Endothelial cell of umbilical vein (primary cell): ENCODE measurements at regions not wholly inside any gene's neighbourhood (a gene's known extent, or its start where the extent isn't known, plus 50 kb on each side); places are given as distances from the start of the nearest gene placed in this dataset.

Source experiments
- BruUV-seq: library from RNA; stranded (reverse); fragments of 400-500 nt; replicated peaks from 2 replicates; lab custom pipeline; 2021; lab: Mats Ljungman, UMichigan
- CTCF ChIA-PET: fragments of 300-600, 350-600 bp; sonication (Branson Sonifier 250); formaldehyde crosslinking; loops from one replicate; lab custom pipeline; 2021; ENCODE audit warnings: antibody characterized with exemption, inconsistent platforms; lab: Charles Lee
- POLR2A ChIA-PET: fragments of 300-600, 350-600 bp; sonication (Branson Sonifier 250); formaldehyde crosslinking; loops from one replicate; lab custom pipeline; 2021; ENCODE audit warnings: antibody characterized with exemption, inconsistent platforms; lab: Charles Lee
- DNase-seq: peaks from one replicate; pipeline ENCODE4 v3.0.0-alpha.2; 2011; ENCODE audit warnings: low read depth, low spot score
- FAIRE-seq: peaks from 2 replicates; lab custom pipeline; 2011; peaks lifted over from hg19 to GRCh38; lab: Jason Lieb, UNC
- H2AFZ ChIP-seq: 2 replicates; pipeline ENCODE4 v1.6.0; 2012; ENCODE audit warnings: low read depth, low read length, control low read depth, inconsistent platforms
- H3K27ac ChIP-seq: 2 replicates; pipeline ENCODE4 v1.5.1; 2011; ENCODE audit warnings: low read depth, mild to moderate bottlenecking, control low read depth, low read length, moderate library complexity; ENCODE audit not compliant: insufficient read depth
- H3K27me3 ChIP-seq, 2 experiments: 2 replicates each; pipeline versions ENCODE4 v1.6.0 to v1.6.1; 2011; ENCODE audit warnings: low read length in 2 of 2, mixed read lengths in 1 of 2; ENCODE audit not compliant: control insufficient read depth in 2 of 2, insufficient read depth in 2 of 2
- H3K36me3 ChIP-seq, 2 experiments: 2 replicates in 1 of 2; 3 replicates in 1 of 2; pipeline ENCODE4 v1.5.1; 2011; ENCODE audit warnings: low read length in 2 of 2, mild to moderate bottlenecking in 1 of 2, moderate library complexity in 1 of 2; ENCODE audit not compliant: control insufficient read depth in 2 of 2, insufficient read depth in 2 of 2; ENCODE audit errors: extremely low read depth in 1 of 2
- H3K4me1 ChIP-seq: 3 replicates; pipeline ENCODE4 v1.5.1; 2011; ENCODE audit warnings: mild to moderate bottlenecking, low read length; ENCODE audit not compliant: control insufficient read depth, insufficient read depth; ENCODE audit errors: extremely low read depth
- H3K4me2 ChIP-seq: 2 replicates; pipeline ENCODE4 v1.6.1; 2011; ENCODE audit warnings: low read length, control low read depth, mixed read lengths; ENCODE audit not compliant: insufficient read depth
- H3K4me3 ChIP-seq, 3 experiments: fragments of 200-600 bp in 1 of 3; sonication (generic), shearing (Covaris generic) in 1 of 3; replicated peaks in 1 of 3; 2 replicates each; pipeline ENCODE4 v1.5.1; 2011 to 2016; ENCODE audit warnings: control low read depth in 3 of 3, low read length in 3 of 3, mild to moderate bottlenecking in 2 of 3, inconsistent platforms in 1 of 3, low read depth in 1 of 3, moderate library complexity in 1 of 3; ENCODE audit not compliant: insufficient read depth in 1 of 3
- H3K79me2 ChIP-seq: 2 replicates; pipeline ENCODE4 v1.6.0; 2012; ENCODE audit warnings: low read length, inconsistent platforms; ENCODE audit not compliant: control insufficient read depth, insufficient read depth
- H3K9ac ChIP-seq: replicated peaks from 2 replicates; pipeline ENCODE3; 2011; ENCODE audit warnings: low read length, control low read depth; ENCODE audit not compliant: insufficient read depth; ENCODE audit errors: extremely low read depth
- H3K9me1 ChIP-seq: replicated peaks from 3 replicates; pipeline ENCODE4 v1.6.0; 2011; ENCODE audit warnings: mild to moderate bottlenecking, low read length; ENCODE audit not compliant: control insufficient read depth, insufficient read depth; ENCODE audit errors: extremely low read depth
- H3K9me3 ChIP-seq: replicated peaks from 2 replicates; pipeline ENCODE4 v1.5.1; 2012; ENCODE audit warnings: low read length, inconsistent platforms; ENCODE audit not compliant: control insufficient read depth, insufficient read depth
- H4K20me1 ChIP-seq: replicated peaks from 2 replicates; pipeline ENCODE3; 2011; ENCODE audit warnings: mild to moderate bottlenecking, low read length; ENCODE audit not compliant: control insufficient read depth, insufficient read depth; ENCODE audit errors: extremely low read depth
- CTCF ChIP-seq, 2 donors: IDR thresholded peaks; 1 replicate in 1 of 2; 2 replicates in 1 of 2; pipeline ENCODE4 v1.5.1; 2011; ENCODE audit warnings: low read length in 2 of 2, mild to moderate bottlenecking in 2 of 2, moderate library complexity in 2 of 2, control low read depth in 1 of 2, inconsistent platforms in 1 of 2, low read depth in 1 of 2; ENCODE audit not compliant: insufficient read depth in 1 of 2; ENCODE audit errors: extremely low read depth in 1 of 2
- EZH2 ChIP-seq: IDR thresholded peaks from 2 replicates; pipeline ENCODE4 v1.6.1; 2012; ENCODE audit warnings: borderline replicate concordance, low read depth, mild to moderate bottlenecking, moderate library complexity, low read length, inconsistent platforms; ENCODE audit not compliant: severe bottlenecking
- GATA2 ChIP-seq: IDR thresholded peaks from 2 replicates; pipeline ENCODE4 v1.7.0; 2011; ENCODE audit warnings: low read depth, mild to moderate bottlenecking, moderate library complexity, mixed read lengths, low read length; ENCODE audit not compliant: insufficient read length, insufficient read depth
- MYC ChIP-seq: IDR thresholded peaks from one replicate; pipeline ENCODE4 v1.6.1; 2011; ENCODE audit warnings: mild to moderate bottlenecking, low read depth, low read length
- dilution Hi-C: fragments of 300-500 bp; cut with MboI; formaldehyde crosslinking; loops from one replicate; pipeline ENCODE4 v1.15.0; 2019; ENCODE audit warnings: low sequenced_read_pairs; ENCODE audit not compliant: extremely low pct_ligation_motif_present
- intact Hi-C: fragments of 100-400 bp; cut with micrococcal nuclease; formaldehyde crosslinking; loops from one replicate; pipeline ENCODE4 v1.10.0; 2022

DNA sequence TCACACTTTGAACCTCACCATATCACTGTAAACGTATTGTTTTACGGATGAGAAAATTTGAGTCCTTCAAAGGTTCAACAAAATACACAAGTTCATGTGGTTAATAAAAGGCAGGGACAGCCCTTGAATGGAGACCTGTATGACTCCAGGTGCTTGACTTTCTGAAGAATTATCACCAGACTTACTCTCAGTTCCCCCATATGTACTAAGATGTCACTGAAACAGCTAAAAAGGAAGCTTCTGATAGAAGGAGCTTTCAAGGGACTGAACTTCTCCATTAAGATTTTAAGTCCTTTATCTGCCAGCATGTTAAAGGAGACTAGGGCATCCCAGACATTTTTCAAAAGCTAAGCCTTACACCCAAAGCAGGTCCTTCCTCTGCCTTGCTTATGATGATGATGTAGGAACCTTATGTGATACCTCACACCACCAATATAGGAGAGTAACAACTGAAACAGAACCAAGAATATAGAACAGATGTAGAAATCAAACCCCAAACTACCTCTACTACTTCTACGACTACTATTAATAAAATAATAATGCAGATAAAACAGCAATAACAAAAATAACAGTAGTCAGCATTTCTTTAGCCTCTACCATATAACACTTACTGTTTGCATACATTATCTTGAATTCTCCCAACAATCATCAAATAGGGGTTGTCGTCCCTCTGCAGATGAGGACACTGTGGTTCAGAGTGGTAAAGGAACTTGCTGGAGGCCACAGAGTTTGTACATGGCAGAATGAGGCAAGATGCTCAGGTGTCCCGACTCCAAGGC lies 273.9 kb downstream of the ELAVL2 start:
- Histone ChIP-seq H3K9me1 (no peaks in the 10 kb centered on the region), H2AFZ (no peak overlapping the region), H3K79me2 (no peaks in the 10 kb centered on the region), H3K9me3 (no peaks in the 10 kb centered on the region), H4K20me1 (no peaks in the 10 kb centered on the region), H3K27ac (no peak overlapping the region), H3K4me2 (no peak overlapping the region), H3K4me1 (no peaks in the 10 kb centered on the region), H3K36me3 (no peaks in the 10 kb centered on the region), H3K27me3 (no peaks in the 10 kb centered on the region), H3K4me3 (no peak overlapping the region), H3K9ac (no peak overlapping the region)
- intact Hi-C loops, result no loop called here
- ChIA-PET CTCF (no interaction called here), POLR2A (no interaction called here)
- no TSS peak for BruUV-seq
- dilution Hi-C loops, result no loop called here
- TF ChIP-seq EZH2 (no peak), MYC (no peak), GATA2 (no peak), CTCF (IDR thresholded peaks at IDR 0.05; ENCODE audit: extremely low read depth in 1 of 2, insufficient read depth in 1 of 2, low read depth in 1 of 2, low read length in 2 of 2) (no peak)
- FAIRE-seq (no peak), DNase-seq (no peak)
